ENCODE measurements at regions not wholly inside any gene's neighbourhood (a gene's known extent, or its start where the extent isn't known, plus 50 kb on each side); places are given as distances from the start of the nearest gene placed in this dataset.

DNA sequence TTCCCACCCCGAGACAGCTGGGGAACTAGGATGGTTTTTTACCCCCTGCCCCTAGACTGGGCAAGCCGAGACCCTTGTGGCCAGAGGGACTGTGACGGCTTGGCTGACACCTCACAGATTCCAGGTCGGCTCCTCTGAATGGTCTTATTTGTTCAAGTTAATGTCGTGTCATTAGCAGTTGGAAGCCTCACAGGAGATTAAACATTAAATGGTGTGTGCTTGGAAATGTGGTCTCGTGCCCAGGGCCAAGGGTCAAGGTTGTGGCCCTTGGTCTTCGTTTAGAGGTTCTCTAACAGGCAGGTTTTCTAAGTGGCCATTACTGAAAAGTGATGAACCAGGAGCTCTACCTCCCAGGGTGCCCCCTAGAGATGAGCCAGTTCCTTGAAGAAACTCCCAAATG lies 61.2 kb upstream of the RXRA start:
- Histone ChIP-seq H3K79me2 (ENCODE audit: insufficient read depth, low read length) (no peaks in the 10 kb centered on the region), H3K27ac (ENCODE audit: low read depth, low read length, poor library complexity, severe bottlenecking) (no peak overlapping the region), H3K4me3 (ENCODE audit: low read depth, low read length, poor library complexity, severe bottlenecking) (no peak overlapping the region), H2AFZ (ENCODE audit: low read length) (no peak overlapping the region), H3K9ac (ENCODE audit: low read length) (no peak overlapping the region), H4K20me1 (ENCODE audit: insufficient read depth, low read length) (no peaks in the 10 kb centered on the region), H3K4me1 (ENCODE audit: insufficient read depth, low read length, severe bottlenecking) (peaks cover 39% of the 10 kb centered on the region), H3K9me2 (ENCODE audit: low read depth, low read length) (no peaks in the 10 kb centered on the region), H3K36me3 (ENCODE audit: insufficient read depth, low read length) (no peaks in the 10 kb centered on the region), H3K27me3 (ENCODE audit: insufficient read depth, low read length) (no peaks in the 10 kb centered on the region; the same call in 1 of the 2 replicates), H3F3A (ENCODE audit: insufficient read depth, low read length) (no peaks in the 10 kb centered on the region), H3K4me2 (ENCODE audit: low read length) (no peak overlapping the region), H3K9me3 (ENCODE audit: low read length) (no peaks in the 10 kb centered on the region)
- TF ChIP-seq, protein P1, sequence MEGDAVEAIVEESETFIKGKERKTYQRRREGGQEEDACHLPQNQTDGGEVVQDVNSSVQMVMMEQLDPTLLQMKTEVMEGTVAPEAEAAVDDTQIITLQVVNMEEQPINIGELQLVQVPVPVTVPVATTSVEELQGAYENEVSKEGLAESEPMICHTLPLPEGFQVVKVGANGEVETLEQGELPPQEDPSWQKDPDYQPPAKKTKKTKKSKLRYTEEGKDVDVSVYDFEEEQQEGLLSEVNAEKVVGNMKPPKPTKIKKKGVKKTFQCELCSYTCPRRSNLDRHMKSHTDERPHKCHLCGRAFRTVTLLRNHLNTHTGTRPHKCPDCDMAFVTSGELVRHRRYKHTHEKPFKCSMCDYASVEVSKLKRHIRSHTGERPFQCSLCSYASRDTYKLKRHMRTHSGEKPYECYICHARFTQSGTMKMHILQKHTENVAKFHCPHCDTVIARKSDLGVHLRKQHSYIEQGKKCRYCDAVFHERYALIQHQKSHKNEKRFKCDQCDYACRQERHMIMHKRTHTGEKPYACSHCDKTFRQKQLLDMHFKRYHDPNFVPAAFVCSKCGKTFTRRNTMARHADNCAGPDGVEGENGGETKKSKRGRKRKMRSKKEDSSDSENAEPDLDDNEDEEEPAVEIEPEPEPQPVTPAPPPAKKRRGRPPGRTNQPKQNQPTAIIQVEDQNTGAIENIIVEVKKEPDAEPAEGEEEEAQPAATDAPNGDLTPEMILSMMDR (IDR thresholded peaks at IDR 0.05; ENCODE audit: low read length), result 0 out of 2 replicates have a peak, but pooled peaks have one; percentile 5
- TF ChIP-seq EZH2 (IDR thresholded peaks at IDR 0.05; ENCODE audit: borderline replicate concordance, low read length), result no peak

DNA sequence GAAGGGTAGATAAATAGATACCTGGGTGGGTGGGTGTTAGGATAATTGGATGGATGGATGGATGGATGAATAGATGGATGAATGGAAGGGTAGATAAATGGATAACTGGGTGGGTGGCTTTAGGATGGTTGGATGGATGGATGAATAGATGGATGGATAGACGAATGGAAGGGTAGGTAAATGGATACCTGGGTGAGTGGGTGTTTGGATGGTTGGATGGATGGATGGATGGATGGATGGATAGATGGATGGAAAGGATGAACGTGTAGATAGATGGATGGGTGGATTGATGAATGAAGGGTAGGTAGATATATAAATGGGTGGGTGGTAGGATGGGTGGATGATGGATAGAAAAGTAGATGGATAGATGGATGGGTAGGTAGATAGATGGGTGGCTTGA lies 59.8 kb upstream of the RXRA start:
- Histone ChIP-seq H3K36me3 (ENCODE audit: insufficient read depth, low read length) (no peaks in the 10 kb centered on the region), H4K20me1 (ENCODE audit: insufficient read depth, low read length) (no peaks in the 10 kb centered on the region), H3K4me1 (ENCODE audit: insufficient read depth, low read length, severe bottlenecking) (peaks cover 50% of the 10 kb centered on the region), H3K4me2 (ENCODE audit: low read length) (no peak overlapping the region), H3K27me3 (ENCODE audit: insufficient read depth, low read length) (no peaks in the 10 kb centered on the region; the same call in 1 of the 2 replicates), H3K9me3 (ENCODE audit: low read length) (no peaks in the 10 kb centered on the region), H2AFZ (ENCODE audit: low read length) (no peak overlapping the region), H3K4me3 (ENCODE audit: low read depth, low read length, poor library complexity, severe bottlenecking) (no peak overlapping the region), H3K9ac (ENCODE audit: low read length) (no peak overlapping the region), H3K9me2 (ENCODE audit: low read depth, low read length) (no peaks in the 10 kb centered on the region), H3F3A (ENCODE audit: insufficient read depth, low read length) (no peaks in the 10 kb centered on the region), H3K79me2 (ENCODE audit: insufficient read depth, low read length) (no peaks in the 10 kb centered on the region), H3K27ac (ENCODE audit: low read depth, low read length, poor library complexity, severe bottlenecking) (peak overlapping the region; percentile 100)
- TF ChIP-seq EZH2 (IDR thresholded peaks at IDR 0.05; ENCODE audit: borderline replicate concordance, low read length), result no peak
- TF ChIP-seq, protein P1 (IDR thresholded peaks at IDR 0.05; ENCODE audit: low read length), result no peak

DNA sequence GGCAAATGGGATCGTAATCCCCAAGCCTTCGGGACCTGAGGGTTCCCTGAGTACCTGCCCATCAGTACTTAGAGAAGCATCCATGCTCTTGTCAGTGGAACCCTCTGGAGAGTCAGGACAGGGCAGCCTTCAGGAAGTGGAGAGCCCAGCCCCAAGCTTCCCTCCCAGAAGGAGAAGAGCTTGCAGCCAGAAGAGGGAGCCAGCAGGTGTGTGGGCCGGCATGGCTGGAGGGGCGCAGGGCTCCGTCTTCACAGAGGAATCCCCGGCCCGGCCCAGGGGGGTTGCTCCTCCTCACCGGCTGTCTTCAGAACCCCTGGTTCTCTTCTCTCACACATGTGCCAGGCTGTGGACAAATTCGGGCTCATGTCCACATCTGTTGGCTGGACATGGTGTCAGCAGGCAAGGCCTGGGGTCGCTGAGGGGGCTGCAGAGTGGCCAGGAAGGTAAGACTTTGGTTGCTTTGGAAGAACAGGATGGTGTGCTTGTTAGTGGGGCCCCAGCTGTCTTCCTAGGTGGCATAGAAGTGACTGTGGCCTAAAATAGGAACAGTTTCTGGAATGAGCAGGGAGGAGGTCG lies 58.9 kb upstream of the RXRA start:
- H3K36me3 ChIP-seq (ENCODE audit: insufficient read depth, low read length), result no peaks in the 10 kb centered on the region
- H3K9me2 ChIP-seq (ENCODE audit: low read depth, low read length), result no peaks in the 10 kb centered on the region
- peaks cover 60% of the 10 kb centered on the region for H3K4me1 ChIP-seq (ENCODE audit: insufficient read depth, low read length, severe bottlenecking)
- H3K27ac ChIP-seq (ENCODE audit: low read depth, low read length, poor library complexity, severe bottlenecking), result peak overlapping the region; percentile 100
- no peak overlapping the region for H2AFZ ChIP-seq (ENCODE audit: low read length)
- H3K9ac ChIP-seq (ENCODE audit: low read length), result peak overlapping the region; percentile 75
- H4K20me1 ChIP-seq (ENCODE audit: insufficient read depth, low read length), result no peaks in the 10 kb centered on the region
- H3K27me3 ChIP-seq (ENCODE audit: insufficient read depth, low read length), result no peaks in the 10 kb centered on the region; the same call in 1 of the 2 replicates
- peak overlapping the region; percentile 64 for H3K4me2 ChIP-seq (ENCODE audit: low read length)
- H3K9me3 ChIP-seq (ENCODE audit: low read length), result no peaks in the 10 kb centered on the region
- H3K79me2 ChIP-seq (ENCODE audit: insufficient read depth, low read length), result no peaks in the 10 kb centered on the region
- TF ChIP-seq EZH2 (IDR thresholded peaks at IDR 0.05; ENCODE audit: borderline replicate concordance, low read length), result no peak
- TF ChIP-seq, protein P1 (IDR thresholded peaks at IDR 0.05; ENCODE audit: low read length), result peak; percentile 61
- peak overlapping the region; percentile 38 for H3K4me3 ChIP-seq (ENCODE audit: low read depth, low read length, poor library complexity, severe bottlenecking)
- no peaks in the 10 kb centered on the region for H3F3A ChIP-seq (ENCODE audit: insufficient read depth, low read length)
